ENCODE measurements at regions not wholly inside any gene's neighbourhood (a gene's known extent, or its start where the extent isn't known, plus 50 kb on each side); places are given as distances from the start of the nearest gene placed in this dataset.

- Histone ChIP-seq H3K9me3 (ENCODE audit: control insufficient read depth, insufficient read depth, low read length) (no peaks in the 10 kb centered on the region), H3K4me1 (ENCODE audit: insufficient read depth, low read length) (peaks cover 28% of the 10 kb centered on the region), H3K36me3 (ENCODE audit: insufficient read depth, low read length) (no peaks in the 10 kb centered on the region), H3K9ac (ENCODE audit: low read depth, low read length) (peak overlapping the region; percentile 43; the same call in 1 of the 2 replicates)
Observed at GRCh38 chr11:43558556-43559127, 121.9 kb upstream of the HSD17B12 start.

GRCh38 chr11:43561832-43562231, 118.7 kb upstream of the HSD17B12 start:
- Histone ChIP-seq H3K36me3 (ENCODE audit: insufficient read depth, low read length) (no peaks in the 10 kb centered on the region), H3K4me1 (ENCODE audit: insufficient read depth, low read length) (peaks cover 20% of the 10 kb centered on the region), H3K9ac (ENCODE audit: low read depth, low read length) (no peak overlapping the region), H3K9me3 (ENCODE audit: control insufficient read depth, insufficient read depth, low read length) (no peaks in the 10 kb centered on the region)

GRCh38 chr11:43567396-43567975, 113.1 kb upstream of the HSD17B12 start:
- no peaks in the 10 kb centered on the region for H3K4me1 ChIP-seq (ENCODE audit: insufficient read depth, low read length)
- no peak overlapping the region for H3K9ac ChIP-seq (ENCODE audit: low read depth, low read length)
- no peaks in the 10 kb centered on the region for H3K36me3 ChIP-seq (ENCODE audit: insufficient read depth, low read length)
- no peaks in the 10 kb centered on the region for H3K9me3 ChIP-seq (ENCODE audit: control insufficient read depth, insufficient read depth, low read length)

GRCh38 chr11:43573233-43573632, 107.3 kb upstream of the HSD17B12 start:
- Histone ChIP-seq H3K9me3 (ENCODE audit: control insufficient read depth, insufficient read depth, low read length) (no peaks in the 10 kb centered on the region), H3K36me3 (ENCODE audit: insufficient read depth, low read length) (no peaks in the 10 kb centered on the region), H3K4me1 (ENCODE audit: insufficient read depth, low read length) (peaks cover 9% of the 10 kb centered on the region; the same call in 1 of the 2 replicates), H3K9ac (ENCODE audit: low read depth, low read length) (no peak overlapping the region; the same call in 1 of the 2 replicates)

GRCh38 chr11:43573873-43574272, 106.7 kb upstream of the HSD17B12 start:
- Histone ChIP-seq H3K9me3 (ENCODE audit: control insufficient read depth, insufficient read depth, low read length) (no peaks in the 10 kb centered on the region), H3K4me1 (ENCODE audit: insufficient read depth, low read length) (peaks cover 9% of the 10 kb centered on the region; the same call in 1 of the 2 replicates)

GRCh38 chr11:43574411-43574810, 106.1 kb upstream of the HSD17B12 start:
- H3K4me1 ChIP-seq (ENCODE audit: insufficient read depth, low read length) = peaks cover 9% of the 10 kb centered on the region; the same call in 1 of the 2 replicates
- no peaks in the 10 kb centered on the region for H3K36me3 ChIP-seq (ENCODE audit: insufficient read depth, low read length)
- H3K9me3 ChIP-seq (ENCODE audit: control insufficient read depth, insufficient read depth, low read length) = no peaks in the 10 kb centered on the region
- H3K9ac ChIP-seq (ENCODE audit: low read depth, low read length) = no peak overlapping the region; the same call in 1 of the 2 replicates

More at GRCh38 chr11:43573873-43574272, 106.7 kb upstream of the HSD17B12 start:
- Histone ChIP-seq H3K36me3 (ENCODE audit: insufficient read depth, low read length) (no peaks in the 10 kb centered on the region), H3K9ac (ENCODE audit: low read depth, low read length) (no peak overlapping the region)

GRCh38 chr11:43574949-43575912, 105.3 kb upstream of the HSD17B12 start:
- peak overlapping the region; percentile 22; the same call in 1 of the 2 replicates for H3K9ac ChIP-seq (ENCODE audit: low read depth, low read length)
- no peaks in the 10 kb centered on the region for H3K36me3 ChIP-seq (ENCODE audit: insufficient read depth, low read length)
- H3K9me3 ChIP-seq (ENCODE audit: control insufficient read depth, insufficient read depth, low read length) = no peaks in the 10 kb centered on the region
- peaks cover 9% of the 10 kb centered on the region; the same call in 1 of the 2 replicates for H3K4me1 ChIP-seq (ENCODE audit: insufficient read depth, low read length)

- Histone ChIP-seq H3K36me3 (ENCODE audit: insufficient read depth, low read length) (no peaks in the 10 kb centered on the region), H3K9me3 (ENCODE audit: control insufficient read depth, insufficient read depth, low read length) (no peaks in the 10 kb centered on the region), H3K4me1 (ENCODE audit: insufficient read depth, low read length) (peaks cover 9% of the 10 kb centered on the region; the same call in 1 of the 2 replicates), H3K9ac (ENCODE audit: low read depth, low read length) (peak overlapping the region; percentile 22; the same call in 1 of the 2 replicates)
Observed at GRCh38 chr11:43575913-43576310, 104.6 kb upstream of the HSD17B12 start.

- peaks cover 9% of the 10 kb centered on the region; the same call in 1 of the 2 replicates for H3K4me1 ChIP-seq (ENCODE audit: insufficient read depth, low read length)
- H3K9ac ChIP-seq (ENCODE audit: low read depth, low read length) = no peak overlapping the region; the same call in 1 of the 2 replicates
- H3K9me3 ChIP-seq (ENCODE audit: control insufficient read depth, insufficient read depth, low read length) = no peaks in the 10 kb centered on the region
- no peaks in the 10 kb centered on the region for H3K36me3 ChIP-seq (ENCODE audit: insufficient read depth, low read length)
Observed at GRCh38 chr11:43576320-43576802, 104.2 kb upstream of the HSD17B12 start.

GRCh38 chr11:43576803-43577521, 103.6 kb upstream of the HSD17B12 start:
- H3K36me3 ChIP-seq (ENCODE audit: insufficient read depth, low read length) = no peaks in the 10 kb centered on the region
- H3K9ac ChIP-seq (ENCODE audit: low read depth, low read length) = no peak overlapping the region; the same call in 1 of the 2 replicates
- H3K9me3 ChIP-seq (ENCODE audit: control insufficient read depth, insufficient read depth, low read length) = no peaks in the 10 kb centered on the region
- H3K4me1 ChIP-seq (ENCODE audit: insufficient read depth, low read length) = peaks cover 9% of the 10 kb centered on the region; the same call in 1 of the 2 replicates

- H3K9me3 ChIP-seq (ENCODE audit: control insufficient read depth, insufficient read depth, low read length) = no peaks in the 10 kb centered on the region
- no peaks in the 10 kb centered on the region for H3K36me3 ChIP-seq (ENCODE audit: insufficient read depth, low read length)
- peaks cover 9% of the 10 kb centered on the region; the same call in 1 of the 2 replicates for H3K4me1 ChIP-seq (ENCODE audit: insufficient read depth, low read length)
- no peak overlapping the region for H3K9ac ChIP-seq (ENCODE audit: low read depth, low read length)
Observed at GRCh38 chr11:43577566-43578264, 102.8 kb upstream of the HSD17B12 start.

- peaks cover 9% of the 10 kb centered on the region; the same call in 1 of the 2 replicates for H3K4me1 ChIP-seq (ENCODE audit: insufficient read depth, low read length)
- no peak overlapping the region; the same call in 1 of the 2 replicates for H3K9ac ChIP-seq (ENCODE audit: low read depth, low read length)
- no peaks in the 10 kb centered on the region for H3K9me3 ChIP-seq (ENCODE audit: control insufficient read depth, insufficient read depth, low read length)
- H3K36me3 ChIP-seq (ENCODE audit: insufficient read depth, low read length) = no peaks in the 10 kb centered on the region
Observed at GRCh38 chr11:43578346-43579170, 102.0 kb upstream of the HSD17B12 start.
